Eye (tissue), 1 donor: ENCODE measurements at regions not wholly inside any gene's neighbourhood (a gene's known extent, or its start where the extent isn't known, plus 50 kb on each side); places are given as distances from the start of the nearest gene placed in this dataset.

ENCODE experiments used
- DNase-seq: peaks from one replicate; pipeline ENCODE4 v3.0.0-alpha.2; 2015

DNA sequence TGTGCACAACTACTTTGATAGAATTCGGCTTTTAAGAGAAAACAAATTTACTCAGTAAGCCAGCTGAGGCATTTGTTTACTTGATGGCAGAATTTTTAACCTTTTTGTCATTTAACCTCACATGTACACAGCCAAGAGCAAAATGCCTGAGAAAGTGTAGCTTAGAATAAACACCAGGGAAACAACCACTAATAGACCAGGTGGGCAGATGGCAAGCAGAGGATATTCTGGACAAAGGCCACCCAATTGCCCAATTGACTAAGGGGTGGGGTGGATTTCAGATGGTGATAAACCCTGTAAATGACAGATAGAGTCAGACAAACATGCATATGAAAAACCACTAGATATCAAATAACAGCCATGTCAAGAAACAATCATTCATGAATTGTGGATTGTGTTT, 190.7 kb upstream of the FBXL4 start:
- DNase-seq: no peak

DNA sequence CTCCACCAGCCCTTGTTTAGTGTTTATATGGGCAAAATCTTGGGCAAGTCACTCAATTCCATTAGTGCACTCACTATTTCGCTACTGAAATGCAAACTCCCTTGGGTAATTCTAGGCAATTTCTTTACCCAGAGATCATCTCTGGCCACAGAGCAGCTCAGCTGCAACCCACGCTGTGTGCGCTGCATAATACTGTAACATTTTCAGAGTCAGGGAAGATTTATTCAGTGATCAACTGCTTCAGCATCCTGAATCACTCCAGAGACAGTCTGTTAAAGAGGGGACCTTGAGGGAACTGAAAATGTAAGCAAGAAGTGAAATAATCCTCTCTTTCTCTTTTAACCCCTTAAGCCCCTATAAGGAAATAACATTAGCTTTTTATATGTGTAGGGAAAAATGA, 189.6 kb upstream of the FBXL4 start:
- DNase-seq: peak; percentile 43

DNA sequence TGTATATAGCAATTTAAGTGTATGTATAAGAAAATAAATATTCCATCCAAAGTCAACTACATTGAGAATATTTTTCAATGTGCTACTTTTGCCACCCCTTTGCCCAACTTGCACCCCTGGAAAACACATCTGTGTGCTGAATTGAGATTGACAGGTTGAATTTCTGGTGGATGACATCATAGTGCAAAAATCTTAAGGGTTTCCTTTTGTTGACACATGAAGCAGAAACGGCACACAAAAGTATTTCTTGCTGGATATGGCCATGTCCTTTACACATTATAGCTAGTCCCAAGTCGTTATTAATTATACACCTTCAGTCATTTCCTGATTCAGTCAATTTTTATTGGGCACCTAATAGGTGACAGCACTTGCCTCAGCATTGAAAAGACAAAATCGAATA, 188.7 kb upstream of the FBXL4 start:
- no peak for DNase-seq

DNA sequence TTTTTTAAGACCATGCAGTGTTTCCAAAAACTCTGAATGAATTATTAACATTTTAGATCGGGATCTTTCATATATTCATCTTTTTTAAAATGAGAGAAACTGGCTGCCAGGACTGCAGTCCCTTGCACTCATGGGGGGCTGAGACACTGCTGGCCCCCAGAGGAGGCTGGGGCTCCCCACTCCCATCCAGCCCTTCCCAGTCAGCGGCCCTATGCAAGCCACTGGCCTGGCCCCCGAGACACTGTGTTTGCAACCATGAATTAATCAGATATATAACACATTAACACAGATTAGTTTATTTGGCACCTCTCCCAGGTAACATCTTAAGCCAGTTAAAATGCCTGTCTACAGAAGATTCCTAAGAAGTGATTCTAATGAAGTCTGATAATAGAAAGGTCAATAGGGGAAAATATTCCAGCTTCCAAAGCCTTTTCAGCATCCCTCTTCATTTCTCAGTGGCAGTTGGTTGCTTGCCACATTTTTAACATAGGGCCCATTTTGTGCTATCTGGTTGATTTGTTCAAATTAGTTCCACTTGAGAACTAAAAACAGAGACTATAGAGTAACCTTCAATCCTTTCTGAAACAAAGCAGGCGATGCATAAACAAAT, 184.4 kb upstream of the FBXL4 start:
- peak; percentile 35 for DNase-seq

DNA sequence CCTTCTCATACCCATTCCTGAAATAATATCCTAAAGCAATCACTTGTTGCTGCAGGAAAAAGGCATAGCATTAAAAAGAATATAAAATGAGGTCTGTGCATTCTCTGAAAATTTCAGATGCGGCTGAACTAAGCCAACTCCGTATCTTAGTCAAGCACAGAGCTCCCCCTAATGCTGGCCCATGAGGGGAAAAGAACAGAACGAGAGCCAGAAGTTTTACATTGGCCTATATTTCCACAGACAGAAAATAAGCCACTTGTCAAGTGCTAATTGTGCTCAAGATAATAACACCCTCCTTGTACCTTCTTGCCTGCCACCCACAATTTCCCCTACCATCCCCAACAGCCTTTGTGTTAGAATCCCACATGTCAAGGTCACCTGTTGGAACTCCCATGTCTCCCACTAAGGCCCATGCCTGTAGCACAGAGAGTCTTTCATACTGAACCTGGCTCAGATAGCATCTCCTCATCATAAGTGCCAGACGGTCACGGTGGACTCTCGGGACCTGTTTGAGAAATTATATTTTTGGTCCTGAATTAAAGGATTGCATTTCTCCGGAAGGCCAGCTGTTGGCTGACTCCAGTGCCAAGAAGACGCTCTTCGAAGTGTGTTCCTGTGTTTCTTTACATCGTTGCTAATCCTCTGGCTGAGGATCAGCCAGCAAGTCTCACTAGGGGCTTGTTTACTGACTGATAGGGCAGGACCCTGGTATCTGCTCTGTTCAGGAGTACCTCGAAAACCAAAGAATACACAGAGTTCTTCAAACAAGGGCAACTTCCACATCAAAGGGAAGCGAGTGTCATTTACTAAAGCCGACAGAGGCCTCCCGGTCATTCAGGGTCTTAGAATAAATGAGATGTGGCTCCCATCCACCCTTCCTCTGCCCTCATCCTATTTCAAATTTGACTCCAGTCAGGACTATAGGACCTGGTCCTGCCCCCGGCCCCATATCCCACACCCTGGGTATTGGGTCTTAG, 183.4 kb upstream of the FBXL4 start:
- DNase-seq: no peak

DNA sequence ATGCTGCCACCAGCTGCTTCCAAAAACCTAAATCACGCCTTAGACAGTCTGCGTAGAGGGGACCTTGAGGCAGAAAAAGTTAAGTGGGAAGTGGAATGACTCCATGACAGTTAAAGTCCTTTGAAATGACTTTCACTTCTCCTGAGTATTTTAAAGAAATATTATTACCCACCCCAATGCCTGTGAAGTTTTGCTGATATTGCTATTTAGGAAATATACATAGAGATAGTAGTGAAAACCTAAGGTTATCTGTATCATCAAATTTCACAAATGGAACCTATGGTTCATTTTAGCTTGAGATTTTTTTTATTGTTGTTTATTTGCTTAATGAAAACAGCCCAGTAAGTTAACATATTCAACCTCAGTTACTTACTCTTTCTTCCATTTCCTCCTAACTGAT, 182.1 kb upstream of the FBXL4 start:
- no peak for DNase-seq

DNA sequence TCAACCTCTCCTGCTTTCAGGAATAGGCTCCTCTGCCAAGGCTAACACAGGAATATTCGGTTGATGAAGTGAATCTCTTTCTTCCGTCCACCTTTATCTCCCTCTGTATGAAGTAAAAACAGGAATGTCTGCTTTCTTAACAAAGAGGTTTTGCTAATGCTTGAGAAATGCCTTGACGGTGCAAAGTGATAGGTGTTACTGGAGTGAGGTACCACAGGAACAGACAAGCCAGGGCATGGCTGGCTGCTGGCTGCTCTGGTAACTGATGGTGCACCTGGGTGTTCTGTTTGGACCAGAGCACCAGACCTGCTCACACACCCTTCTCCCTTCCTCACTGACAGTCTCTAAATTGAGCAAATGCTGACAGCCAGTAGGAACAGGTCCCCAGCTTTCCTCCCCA, 174.0 kb upstream of the FBXL4 start:
- no peak for DNase-seq

DNA sequence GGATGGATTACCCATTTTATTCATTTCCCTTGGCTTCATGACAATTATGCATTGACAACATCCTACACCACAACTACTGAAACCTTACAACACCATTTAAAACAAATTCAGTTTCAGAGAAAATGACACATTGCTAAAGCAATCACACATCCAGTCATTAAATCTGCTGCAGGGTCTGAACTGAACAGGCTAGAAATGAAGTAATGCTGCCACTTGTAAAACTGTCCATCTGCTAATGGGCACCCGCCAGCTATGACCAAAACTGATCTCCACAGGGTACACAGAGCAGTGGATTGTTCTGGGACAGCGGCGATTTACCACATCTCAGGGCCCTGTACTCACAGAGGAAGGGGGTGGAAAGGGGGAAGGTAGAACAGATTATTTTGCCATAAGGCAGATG, 172.9 kb upstream of the FBXL4 start:
- no peak for DNase-seq

DNA sequence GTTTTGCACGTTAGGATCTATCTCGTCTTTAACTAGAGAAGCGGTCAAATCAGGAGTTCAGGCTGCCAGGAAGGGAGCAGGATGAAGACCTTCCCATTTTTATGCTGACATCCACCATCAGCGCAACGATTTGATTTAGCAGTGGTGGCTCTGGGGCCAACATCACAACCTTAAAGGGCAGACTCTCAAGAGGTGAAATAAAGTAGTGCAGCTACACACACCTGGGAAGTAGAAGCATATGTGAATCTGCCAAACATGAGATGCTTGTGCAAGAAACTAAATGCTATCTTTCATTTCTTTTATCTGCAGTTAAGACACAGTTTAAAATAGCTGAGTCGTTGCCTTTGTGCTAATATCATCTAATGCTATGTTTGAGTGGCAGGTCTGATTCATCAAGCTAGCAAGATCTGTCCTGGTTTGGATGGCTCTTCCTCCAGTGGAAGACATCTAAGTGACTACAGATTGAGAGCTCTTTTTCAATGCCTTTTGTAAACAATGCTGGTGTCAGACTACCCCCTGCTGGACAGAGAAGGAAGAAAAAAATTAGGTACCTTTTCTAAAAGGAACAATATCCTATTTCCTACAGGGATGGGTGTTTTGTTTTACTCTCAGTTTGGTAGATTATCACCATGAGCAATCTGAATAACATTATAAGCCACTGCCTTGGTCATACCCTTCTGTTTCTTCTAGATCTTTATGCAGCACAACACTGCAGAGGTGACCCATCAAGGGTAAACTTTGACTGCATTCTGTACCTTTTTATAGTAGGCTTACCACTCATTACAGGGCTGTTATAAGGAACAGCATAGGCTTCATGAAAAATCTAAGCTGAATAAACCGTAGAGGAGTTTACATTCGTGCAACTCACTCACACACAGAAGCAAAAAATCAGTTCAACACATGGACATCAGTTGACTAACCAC, 171.6 kb upstream of the FBXL4 start:
- peak; percentile 86 for DNase-seq

DNA sequence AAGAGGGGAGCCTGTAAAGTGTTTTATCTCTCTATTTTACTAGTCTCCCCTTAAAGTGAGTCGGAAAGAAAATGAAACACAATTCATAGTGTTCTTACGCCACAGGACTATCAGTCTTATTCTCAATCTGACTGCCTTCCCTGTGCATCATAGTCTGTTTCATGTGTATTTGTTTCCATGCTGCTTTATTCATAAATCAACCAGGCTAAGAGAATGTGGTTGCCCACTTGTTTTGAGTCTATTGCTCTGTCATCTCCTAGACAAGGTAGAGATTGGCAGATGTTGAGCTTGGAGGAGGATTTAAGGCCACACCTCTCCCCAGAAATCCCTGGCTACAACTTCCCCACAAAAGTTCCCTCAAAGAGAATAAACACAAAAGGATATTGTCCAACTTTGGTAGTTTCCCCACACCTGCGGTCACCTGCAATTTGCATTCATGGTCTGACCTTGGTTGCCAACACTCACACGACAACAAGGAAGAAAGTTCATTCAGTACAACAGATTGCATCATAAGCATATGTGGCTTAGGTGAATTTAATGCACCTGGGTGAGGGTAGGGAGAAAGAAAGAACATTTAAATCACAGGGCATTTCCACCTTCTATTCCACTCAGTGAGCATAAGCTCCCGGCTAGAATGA, 167.1 kb upstream of the FBXL4 start:
- no peak for DNase-seq

DNA sequence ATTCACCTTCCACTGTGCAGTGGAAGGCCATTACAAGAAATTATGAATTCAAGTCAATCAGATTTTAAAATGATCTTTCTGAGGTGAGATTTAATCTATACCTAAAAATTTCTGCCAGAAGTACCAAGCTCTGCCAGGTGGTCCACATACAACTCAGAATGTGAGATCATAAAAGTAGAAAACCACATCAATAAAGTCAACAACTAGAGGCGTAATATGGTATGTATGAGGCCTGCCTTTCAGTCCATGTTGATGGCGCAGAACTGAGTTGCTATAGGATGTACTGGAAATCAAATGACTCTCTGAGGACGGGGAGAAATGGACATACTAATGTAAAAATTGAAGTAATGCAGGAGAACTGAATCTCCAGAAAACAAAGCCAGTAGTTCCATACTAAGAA, 163.8 kb upstream of the FBXL4 start:
- DNase-seq: no peak

DNA sequence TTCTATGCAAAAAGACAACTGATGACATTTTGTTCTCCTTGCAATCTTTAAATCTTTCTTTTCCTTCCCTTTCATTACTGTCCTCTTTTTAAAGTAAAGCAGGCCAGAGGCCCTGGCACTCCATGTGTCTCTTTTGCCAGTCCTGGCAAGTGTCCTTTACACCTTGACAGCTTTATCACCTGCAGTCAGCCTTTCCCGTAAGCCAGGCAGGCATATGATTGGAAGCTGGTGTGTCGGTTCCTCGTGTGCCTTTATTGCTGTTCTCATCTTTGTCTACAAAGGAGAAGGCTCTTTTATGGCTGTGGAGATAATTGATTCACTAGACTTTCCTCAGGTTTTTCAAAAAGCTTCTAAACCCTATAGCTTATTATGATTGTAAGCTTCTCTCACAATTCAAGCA, 162.3 kb upstream of the FBXL4 start:
- no peak for DNase-seq

DNA sequence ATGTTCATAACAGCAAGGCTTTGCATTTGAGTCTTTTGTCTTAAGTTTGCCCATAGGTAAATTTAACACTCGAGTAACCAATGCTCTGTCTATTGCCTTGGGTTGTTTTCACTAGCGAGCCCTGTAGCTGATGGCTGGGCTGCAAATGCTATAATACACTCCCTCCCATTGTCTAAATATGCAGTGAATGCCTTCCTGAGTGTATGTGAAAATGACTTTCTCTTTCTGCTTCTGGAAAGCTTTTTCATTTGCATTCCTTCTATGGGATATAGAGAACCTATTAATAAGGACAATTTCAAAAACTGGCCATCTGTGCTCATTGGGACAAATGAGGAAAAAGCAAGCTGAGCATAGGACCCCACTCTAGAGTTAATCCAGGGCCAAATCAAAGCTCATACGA, 156.5 kb upstream of the FBXL4 start:
- DNase-seq: no peak

DNA sequence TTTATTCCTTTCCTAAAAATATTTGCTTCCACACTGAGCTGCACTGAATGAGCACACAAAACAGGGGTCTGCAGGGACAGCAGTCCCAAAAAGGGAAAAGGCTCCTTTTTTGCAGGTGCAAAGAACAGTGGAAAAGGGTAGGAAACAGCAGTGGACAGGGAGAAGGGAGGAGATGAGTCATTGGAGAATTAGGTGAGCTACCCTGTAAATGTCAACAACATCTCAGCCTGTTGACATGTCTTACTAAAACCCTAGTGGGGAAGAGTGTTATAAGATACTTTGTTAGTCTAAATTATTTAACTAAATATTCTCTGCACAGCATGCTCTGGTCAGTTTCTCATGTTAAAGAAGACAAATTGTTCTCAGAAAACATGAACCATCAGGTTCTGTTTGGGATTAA, 151.5 kb upstream of the FBXL4 start:
- DNase-seq: no peak

DNA sequence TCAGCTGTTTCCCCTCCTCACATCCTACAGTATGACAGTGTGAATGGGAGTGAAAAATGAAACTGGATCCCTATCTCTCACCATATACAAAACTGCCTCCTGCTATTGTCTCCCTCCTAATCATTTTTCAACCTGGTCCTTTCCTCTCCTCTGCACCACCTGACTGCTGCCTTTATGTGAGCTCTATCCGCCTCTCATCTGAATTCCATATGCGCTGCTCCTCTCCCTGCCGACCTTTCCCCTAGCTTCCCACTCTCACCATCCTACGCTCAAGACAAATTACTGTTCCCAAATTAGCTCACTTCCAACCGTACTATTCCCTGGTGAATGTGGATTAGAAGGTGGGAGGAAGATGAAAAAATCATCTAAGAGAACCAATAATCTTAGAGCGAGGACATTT, 148.4 kb upstream of the FBXL4 start:
- DNase-seq: no peak

DNA sequence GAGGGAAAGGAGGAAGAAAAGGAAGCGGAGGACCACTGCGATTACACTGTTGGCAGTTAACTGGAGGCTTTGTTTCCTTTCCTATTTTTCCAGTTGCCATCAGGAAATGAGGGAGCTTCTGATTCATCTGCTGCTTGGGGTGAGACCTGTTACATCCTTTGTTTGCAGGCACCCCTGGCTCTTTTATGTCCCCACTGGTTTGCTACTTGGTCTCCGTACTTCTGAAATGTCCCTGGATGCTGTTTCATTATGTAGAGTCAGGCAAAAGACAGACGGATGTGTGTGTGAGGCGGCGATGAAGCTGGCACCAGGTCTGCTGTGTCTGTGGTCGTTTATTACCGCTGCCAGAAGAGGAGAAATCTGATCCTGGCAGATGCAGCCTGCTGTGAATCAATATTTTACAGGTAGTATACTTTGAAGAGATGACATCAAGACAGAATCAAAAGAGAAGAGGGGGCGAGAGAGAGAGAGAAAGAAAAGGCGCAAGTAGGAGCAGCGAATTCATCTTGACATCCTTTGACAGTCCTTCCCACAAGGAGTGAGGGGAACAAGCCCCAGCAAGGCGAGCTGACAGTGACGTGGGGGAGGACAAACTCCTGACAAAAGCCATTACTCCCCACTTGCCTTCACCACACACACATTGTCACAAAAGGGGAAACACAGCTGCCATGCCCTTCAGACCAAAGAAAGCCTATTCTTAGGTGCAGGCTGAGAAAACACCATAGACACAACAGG, 145.9 kb upstream of the FBXL4 start:
- no peak for DNase-seq

DNA sequence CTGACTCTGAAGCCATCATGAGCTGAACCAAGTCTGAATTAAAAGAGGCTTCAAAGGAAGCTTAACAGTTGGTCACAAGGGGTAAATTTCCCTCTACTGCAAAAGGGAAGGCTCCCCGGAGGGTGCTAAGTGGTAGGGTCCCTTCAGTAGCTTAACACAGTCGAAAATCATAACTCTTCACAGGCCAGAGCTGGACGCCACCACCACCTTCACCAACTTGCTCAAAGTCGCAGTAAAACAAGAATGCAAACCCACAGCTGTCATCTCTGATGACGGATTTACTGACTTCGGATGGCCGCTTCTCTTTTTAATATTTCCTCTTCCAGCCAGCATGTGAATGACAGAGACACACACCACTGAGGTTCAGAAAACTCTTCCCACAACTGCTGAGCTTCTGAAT, 144.7 kb upstream of the FBXL4 start:
- DNase-seq: no peak

DNA sequence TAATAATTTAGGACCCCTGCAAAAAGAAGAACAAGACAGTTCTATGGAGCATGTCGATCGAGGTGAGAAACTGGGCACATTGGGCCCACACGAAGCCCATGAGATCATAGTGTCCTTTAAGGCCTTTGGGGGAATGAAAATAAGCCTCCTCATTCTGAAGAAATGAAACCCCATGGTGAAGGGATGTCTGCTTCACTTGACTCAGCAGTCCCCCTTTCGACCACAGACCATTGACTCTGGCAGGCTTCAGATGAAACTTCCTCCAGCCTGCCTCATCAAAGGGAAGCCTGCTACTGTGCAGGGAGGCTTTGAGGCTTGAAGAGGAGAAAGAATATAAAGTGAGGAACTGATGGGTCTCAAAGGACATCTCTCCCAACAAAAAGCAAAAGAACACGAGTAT, 144.2 kb upstream of the FBXL4 start:
- no peak for DNase-seq

DNA sequence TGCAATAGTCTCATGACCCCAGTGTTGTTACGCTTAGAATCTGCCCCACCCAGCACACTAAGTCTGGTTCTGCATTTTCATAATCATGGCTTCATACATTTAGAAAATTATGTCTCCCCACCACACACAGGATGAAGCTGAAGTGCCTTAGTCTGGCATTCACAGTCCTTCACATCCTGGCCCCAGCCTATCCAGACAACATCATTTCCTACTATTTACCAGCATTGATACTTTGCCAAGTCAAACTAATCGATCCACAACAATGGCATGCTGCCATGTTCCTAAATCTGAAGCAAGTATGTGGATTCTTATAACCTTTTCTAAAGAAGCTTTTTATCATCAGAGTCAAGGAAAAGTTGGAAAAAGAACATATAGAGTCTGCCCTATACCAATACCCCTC, 132.4 kb upstream of the FBXL4 start:
- no peak for DNase-seq

DNA sequence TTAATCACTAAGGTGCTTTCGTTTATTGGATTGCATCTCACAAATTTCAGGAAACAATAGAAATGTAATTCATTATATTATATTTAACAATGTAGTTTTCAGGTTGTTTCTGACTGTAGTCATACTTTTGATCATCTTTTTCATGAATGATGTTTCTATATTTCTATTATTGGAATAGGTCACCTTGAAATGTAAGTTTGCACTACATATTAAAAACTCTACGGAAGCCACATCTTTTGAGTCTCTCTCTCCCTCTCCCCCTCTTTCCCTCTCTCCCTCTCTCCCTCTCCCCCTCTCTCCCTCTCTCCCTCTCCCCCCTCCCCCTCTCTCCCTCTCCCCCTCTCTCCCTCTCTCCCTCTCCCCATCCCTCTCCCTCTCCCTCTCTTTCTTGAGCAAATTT, 131.3 kb upstream of the FBXL4 start:
- no peak for DNase-seq

DNA sequence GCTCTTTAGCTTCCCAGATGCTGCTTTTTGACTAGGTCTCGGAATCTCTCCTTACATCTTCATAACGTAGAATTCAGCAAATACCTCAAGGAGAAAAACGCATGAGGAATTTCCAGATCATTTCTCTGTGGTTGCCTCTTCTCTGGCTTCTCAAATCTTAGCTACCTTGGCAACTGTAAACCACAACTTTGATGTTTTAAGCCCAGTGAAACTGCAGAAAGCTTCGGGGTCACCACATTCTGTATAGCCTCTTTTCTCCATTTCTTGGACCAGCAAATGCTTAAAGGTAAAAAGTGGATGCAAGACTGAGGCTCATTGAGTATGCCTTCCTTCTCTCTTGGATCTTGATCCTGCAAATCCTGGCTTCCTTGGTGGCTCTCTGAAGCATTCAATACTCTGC, 125.5 kb upstream of the FBXL4 start:
- DNase-seq: no peak

DNA sequence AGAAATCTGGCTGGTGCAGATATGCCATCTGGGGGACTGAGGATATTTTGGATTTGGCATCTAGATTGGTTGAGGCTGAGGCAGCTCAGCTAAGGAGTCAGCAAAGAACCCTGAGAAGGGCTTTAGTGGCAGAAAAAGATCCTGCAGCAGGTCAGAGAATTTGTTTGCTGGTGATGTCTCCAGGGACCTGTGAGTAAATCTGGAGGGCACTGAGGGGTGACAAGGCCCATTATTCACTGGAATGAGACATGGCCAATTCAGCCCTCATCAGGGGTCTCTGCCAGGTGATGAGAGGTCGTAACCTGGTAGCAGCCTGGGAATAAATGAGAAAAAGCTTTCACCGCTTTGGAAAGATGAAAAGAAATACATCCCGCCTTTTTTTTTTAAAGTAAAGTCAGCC, 118.3 kb upstream of the FBXL4 start:
- peak; percentile 1 for DNase-seq
